ENCODE measurements at regions not wholly inside any gene's neighbourhood (a gene's known extent, or its start where the extent isn't known, plus 50 kb on each side); places are given as distances from the start of the nearest gene placed in this dataset.

- DNase-seq: no peak
These were observed 299.5 kb upstream of the RASGRP1 start for GRCh38 chr15:38864122-38864521.

GRCh38 chr15:38864827-38865581 is 300.4 kb upstream of the RASGRP1 start:
- no peak for DNase-seq

- no peak for DNase-seq
These were observed 302.9 kb upstream of the RASGRP1 start for GRCh38 chr15:38867556-38867955.

DNA sequence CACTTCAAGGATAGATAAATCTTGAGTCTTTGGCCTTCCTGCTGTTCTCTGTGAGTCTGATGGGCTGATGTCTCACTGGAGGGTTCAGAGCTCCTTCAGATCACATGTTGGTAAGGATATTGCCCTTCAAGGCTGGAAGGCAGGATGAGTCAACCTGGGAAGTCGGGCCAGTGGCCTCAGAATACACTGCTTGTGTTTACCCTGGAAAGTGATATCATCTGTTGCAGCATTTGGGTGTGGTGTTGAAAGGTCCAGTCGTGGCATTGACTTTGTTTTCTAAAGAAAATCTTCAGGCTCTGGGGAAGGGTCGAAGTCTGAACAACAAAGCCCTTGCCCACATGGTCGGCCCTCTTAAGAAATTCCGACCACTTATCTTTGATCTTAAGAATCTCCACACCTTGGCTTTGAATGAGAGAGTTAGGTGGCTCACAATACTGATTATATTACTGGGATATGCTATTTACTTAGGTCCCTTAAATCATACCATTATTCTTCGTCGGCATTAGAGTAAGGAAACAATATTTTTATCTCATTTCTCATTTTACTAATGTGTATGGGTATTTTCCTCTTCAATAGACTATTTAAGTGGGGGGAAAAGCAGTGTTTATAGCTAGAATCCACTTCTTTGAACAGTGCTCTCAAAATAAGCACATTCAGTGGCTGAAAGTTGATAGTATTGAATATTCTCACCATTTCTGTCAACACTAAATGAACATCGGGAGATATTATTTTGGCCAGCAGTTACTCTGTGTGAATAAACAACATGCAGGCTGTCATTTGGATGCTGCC is 303.9 kb upstream of the RASGRP1 start:
- DNase-seq: no peak

DNA sequence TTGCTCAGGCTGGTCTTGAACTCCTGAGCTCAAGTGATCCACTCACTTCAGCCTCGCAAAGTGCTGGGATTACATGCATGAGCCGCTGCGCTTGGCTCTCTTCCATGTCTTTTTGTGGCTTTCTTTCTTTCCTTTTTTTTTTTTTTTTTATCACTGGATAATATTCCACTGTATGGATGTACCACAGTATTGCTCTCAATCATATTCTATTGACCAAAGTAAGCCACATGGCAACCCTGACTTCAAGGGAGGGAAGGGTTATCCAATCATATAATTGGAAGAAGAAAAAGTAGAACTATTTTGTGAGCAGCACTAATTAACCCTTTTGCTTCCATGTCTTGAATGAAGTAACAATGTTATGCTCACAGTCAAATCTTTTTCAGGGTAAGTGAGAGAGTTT is 307.0 kb upstream of the RASGRP1 start:
- no peak for DNase-seq

- no peak for DNase-seq
These were observed 308.1 kb upstream of the RASGRP1 start for GRCh38 chr15:38872732-38873131.

GRCh38 chr15:38873158-38873557 is 308.5 kb upstream of the RASGRP1 start:
- no peak for DNase-seq

DNA sequence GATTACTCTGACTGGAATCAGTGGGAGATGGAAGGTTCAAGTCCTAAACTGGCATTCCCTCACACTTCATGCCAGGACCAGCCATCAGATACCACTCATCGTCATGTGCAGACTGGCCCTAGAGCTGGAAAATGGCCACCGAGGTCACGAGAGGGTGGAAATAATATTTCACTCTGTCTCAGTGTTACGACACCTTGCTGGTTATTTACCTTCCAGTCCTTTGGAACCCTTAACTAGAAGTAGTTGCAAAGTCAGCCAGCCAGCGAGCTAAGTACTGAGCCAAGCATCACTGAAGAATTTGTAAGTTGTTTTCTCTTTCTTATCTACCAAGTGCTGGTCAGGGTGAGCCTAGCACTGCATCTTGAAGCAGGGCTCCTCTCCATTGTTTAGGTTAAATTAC is 309.9 kb upstream of the RASGRP1 start:
- no peak for DNase-seq

GRCh38 chr15:38876211-38876610 is 311.6 kb upstream of the RASGRP1 start:
- DNase-seq: no peak

DNA sequence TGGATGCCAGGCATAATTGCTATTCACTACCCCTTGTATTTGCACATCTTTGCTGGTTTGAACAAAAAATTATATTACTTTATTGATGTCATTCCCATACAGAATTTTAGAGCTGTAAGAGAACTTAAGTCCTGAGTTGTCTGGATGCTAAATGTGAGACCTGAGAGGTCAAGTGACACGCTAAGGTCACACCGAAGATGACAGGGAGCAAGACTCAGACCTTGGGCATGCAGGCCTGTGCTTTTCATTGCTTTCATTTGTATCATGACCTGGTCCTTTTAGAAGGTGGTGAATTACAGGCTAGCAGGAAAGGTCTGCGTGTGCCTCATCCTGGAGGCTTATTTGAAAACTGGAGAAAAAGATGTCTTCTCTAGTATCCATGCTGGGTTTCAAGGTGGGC is 312.0 kb upstream of the RASGRP1 start:
- DNase-seq: no peak

DNA sequence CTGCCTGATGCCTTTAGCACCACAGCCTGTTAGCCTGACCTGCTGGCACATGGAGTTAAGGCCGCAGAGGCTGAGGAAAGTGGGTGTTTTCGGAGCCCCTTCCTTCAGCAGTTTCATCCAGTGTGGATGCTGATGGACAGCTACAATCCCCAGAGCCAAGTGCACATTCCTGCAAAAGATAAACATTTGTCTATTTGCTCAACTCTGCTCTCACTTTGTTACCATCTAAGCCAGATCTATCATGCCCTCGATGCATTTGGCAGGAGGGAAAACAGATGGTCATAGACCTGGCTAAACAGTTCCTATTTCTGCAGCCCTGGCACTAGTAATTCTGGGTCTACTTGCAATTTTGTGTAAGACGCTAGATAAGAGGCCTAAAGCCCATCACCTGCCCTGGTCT is 312.9 kb upstream of the RASGRP1 start:
- no peak for DNase-seq

- no peak for DNase-seq
These were observed 313.4 kb upstream of the RASGRP1 start for GRCh38 chr15:38878026-38878425.

DNA sequence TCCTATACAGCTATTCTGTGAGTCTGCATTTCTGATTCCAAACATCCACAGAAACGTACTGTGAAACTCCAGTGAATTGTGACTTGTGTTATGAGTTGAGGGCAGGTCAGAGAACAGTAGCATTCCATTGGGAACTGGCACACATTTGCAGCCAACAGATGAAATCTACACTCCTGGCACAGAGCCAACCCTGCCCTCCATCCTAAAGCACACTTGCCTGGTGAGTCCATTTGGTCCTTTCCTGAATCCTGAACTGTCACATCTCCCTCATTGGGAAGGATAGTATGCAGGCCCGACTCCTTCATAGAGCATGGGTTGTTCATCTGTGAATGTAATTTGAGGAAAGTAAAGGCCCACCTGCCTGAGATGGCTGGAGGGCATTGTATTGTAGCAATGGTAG is 314.3 kb upstream of the RASGRP1 start:
- no peak for DNase-seq

DNA sequence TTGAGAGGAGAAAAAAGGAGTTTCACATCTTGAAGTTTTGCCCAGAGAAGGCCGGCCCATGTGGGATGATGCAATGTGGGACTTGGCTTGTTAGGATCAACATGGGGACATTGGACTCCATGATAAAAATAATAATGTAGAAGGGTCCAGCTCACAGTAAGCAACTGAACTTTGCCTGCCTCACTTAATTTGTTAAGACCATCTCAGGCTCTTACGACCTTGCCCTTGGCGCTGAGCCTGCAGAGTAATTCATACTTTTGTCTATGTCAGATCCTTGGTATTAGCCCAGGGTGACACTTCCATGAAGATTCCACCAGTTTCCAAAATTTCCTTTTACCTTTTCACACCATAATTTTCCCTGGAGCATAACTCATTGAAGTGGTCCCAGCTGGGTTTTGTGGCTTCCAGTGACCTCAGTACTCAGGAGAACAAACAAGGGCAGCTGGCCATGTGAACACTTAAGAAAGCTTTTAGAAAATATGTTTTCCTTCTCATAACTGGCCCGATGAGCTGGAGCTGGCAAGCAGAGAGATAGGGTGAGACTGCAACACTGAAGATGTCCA is 315.4 kb upstream of the RASGRP1 start:
- DNase-seq: no peak

GRCh38 chr15:38882221-38882620 is 317.6 kb upstream of the RASGRP1 start:
- no peak for DNase-seq

DNA sequence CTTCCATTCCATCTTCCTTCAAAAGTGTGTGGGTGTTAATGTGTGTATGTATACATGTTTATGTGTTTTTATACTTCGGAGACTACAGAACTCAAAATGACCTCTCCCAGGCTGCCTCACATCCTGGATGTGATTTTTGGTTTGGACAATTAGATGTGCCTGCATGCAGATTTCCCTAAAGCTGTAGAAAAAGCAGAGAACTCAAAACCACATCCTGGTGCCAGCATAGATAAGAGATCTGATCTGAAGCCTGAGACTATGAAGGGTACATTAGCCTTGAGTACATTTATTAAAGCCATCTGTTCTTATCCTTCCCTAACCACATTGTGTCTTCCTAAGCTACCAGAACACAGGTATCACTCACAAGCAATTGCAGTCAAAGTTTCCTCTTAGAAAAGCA is 319.4 kb upstream of the RASGRP1 start:
- DNase-seq: no peak

- no peak for DNase-seq
These were observed 320.4 kb upstream of the RASGRP1 start for GRCh38 chr15:38885001-38885400.

DNA sequence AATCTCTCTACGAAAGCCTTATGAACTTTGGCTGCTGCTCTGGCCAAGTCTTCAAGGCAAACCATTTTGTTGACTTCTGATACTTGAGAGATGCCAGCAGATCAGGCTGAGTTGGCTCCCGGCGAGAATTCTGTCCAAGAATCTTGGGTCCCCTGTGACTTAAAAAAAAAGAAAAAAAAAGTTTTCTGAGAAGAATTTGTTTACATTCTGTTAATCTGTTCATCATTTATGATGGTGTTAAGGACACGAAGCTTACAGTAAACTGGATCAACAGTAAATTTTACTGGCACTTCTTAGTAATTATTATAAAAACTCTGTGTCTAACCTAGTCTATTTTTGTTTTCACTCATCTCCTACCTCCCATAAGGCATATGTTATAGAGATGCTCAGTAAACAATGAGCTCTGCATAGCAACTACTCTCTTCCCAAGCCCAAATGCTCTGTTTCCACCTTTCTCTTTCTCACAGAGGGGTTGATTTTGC is 320.9 kb upstream of the RASGRP1 start:
- DNase-seq: no peak

- no peak for DNase-seq
These were observed 321.9 kb upstream of the RASGRP1 start for GRCh38 chr15:38886315-38887163.

GRCh38 chr15:38888701-38889221 is 324.1 kb upstream of the RASGRP1 start:
- DNase-seq: no peak

- no peak for DNase-seq
These were observed 325.6 kb upstream of the RASGRP1 start for GRCh38 chr15:38890194-38890593.

DNA sequence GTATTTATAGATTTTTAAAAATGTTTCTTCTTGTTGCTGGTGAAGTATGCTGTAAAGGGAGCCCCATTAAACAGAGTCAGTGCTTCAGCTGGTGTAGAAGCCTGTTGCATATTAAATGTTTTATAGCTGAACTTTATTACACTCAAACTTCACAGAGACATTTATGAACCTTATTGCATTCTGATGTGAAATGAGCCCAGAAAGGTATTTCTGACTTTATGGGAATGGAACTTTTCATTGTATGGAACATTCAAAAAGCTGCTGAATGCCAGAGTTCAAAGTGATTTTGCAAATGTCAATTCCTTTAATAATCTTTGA is 329.3 kb upstream of the RASGRP1 start:
- no peak for DNase-seq

Data from activated CD4-positive, alpha-beta T cell treated with anti-CD3 and anti-CD28 coated beads for 4 hours (primary cell).